GM10266 (cell line): ENCODE measurements at regions not wholly inside any gene's neighbourhood (a gene's known extent, or its start where the extent isn't known, plus 50 kb on each side); places are given as distances from the start of the nearest gene placed in this dataset.

ENCODE experiments used
- DNase-seq: peaks from one replicate; pipeline ENCODE4 v3.0.0; 2012; ENCODE audit errors: extremely low spot score
- CTCF ChIP-seq: IDR thresholded peaks from 2 replicates; pipeline ENCODE4 v1.5.1; 2012; ENCODE audit warnings: mild to moderate bottlenecking, low read depth; ENCODE audit not compliant: control insufficient read depth, insufficient read depth; ENCODE audit errors: missing control alignments

DNA sequence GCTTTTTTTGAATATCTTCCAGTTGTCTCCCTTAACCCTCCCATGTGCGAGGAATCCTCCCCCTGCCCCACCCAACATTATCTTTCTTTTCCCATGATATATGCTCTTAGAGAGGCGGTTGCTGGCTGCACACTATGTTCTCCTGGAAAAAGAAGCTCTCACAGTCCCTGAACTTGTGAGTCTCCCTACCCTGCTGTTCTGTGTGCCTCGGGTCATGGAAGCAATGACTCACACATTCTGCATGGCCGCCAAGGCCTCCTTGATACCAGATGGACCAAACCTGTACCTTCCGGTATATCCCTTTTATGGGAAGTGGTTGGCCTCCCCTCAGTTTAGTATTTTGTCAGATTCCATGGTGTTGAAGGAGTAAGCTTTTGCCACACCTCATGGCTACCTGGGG is 705.4 kb downstream of the SLITRK6 start:
- DNase-seq: no peak
- no peak for TF ChIP-seq CTCF

- no peak for TF ChIP-seq CTCF
- no peak for DNase-seq
Observed at GRCh38 chr13:85091631-85092234, 707.5 kb downstream of the SLITRK6 start.

GRCh38 chr13:85089186-85089585 is 710.0 kb downstream of the SLITRK6 start:
- no peak for TF ChIP-seq CTCF
- no peak for DNase-seq

GRCh38 chr13:85080691-85081090 is 718.5 kb downstream of the SLITRK6 start:
- no peak for TF ChIP-seq CTCF
- no peak for DNase-seq

GRCh38 chr13:85076343-85076742 is 722.9 kb downstream of the SLITRK6 start:
- no peak for TF ChIP-seq CTCF
- DNase-seq: no peak

DNA sequence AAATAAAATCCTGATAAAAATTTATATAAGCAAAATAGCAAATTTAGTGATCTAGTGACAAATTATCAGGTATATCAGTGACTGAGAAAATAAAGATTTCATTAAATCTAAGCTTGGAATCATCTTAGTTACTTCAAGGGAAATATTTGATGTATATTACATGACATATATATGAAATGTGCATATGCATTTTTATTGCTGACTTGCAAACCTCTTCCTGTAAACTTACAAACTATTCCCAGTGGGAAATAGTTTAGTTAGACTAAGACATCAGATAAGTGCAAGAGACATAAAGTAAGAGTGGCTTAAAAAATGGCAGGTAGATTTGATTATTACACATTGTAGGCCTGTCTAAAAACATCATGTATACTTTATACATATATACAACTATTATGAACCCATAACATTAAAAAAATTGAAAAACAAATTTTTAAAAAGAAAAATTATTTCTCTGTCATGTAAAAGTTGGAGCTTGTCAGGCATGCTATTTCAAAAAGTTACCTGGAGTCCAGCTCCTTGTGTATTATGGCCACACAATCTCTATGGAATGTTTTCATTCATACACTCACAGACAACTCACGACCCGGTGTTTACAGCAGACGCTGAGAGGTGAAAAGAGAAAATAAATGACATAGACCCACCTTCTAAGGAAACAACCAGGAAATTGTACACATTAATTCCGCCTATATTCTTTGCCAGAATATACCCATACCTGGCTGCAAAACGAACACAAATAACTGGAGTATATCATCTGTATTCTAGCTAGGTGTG is 724.5 kb downstream of the SLITRK6 start:
- DNase-seq: no peak
- TF ChIP-seq CTCF: no peak

- DNase-seq: no peak
- no peak for TF ChIP-seq CTCF
Observed at GRCh38 chr13:85068231-85068630, 731.0 kb downstream of the SLITRK6 start.
